ENCODE measurements at regions not wholly inside any gene's neighbourhood (a gene's known extent, or its start where the extent isn't known, plus 50 kb on each side); places are given as distances from the start of the nearest gene placed in this dataset.

DNA sequence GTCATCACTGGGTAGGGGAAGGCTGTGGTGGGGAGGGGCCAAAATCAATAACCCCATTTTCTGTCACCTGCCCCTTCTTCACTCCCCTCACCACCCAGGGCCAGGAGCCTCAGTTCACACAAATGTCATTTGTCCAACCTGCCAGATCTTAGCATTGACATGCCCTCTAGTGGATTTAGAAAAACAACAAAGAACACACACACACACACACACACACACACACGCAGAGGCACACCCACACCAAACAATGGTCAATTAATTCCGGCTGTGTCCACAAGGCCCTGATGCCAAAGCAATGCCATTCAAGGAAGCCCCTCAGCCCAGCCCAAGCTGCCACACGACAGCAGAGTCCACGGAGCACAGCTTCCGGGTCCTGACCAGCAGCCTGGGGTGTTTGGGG is 68.4 kb downstream of the NOG start:
- H3K4me1 ChIP-seq (ENCODE audit: control extremely low read depth in 1 of 4, control insufficient read depth in 4 of 4, insufficient read depth in 4 of 4, low read length in 3 of 4) = peaks cover 3 to 10% (median 6%) of the 10 kb centered on the region in 4 experiments
- peaks cover 0 to 3% (median 0%) of the 10 kb centered on the region in 5 experiments for H3K27me3 ChIP-seq (replicated peaks in 2 of 5; ENCODE audit: control insufficient read depth in 4 of 5, insufficient read depth in 5 of 5, low read length in 4 of 5)
- ChIA-PET POLR2A (no interaction called here), CTCF (interaction anchor here (1.0 to 1.2 kb wide), 4 partner anchors 8 to 110 kb away, joined by 3 read pairs; no protein-coding TSS in a partner anchor)
- DNase-seq = peak in 1 of 3 donors; percentile 25
- no peak overlapping the region for H3K4me3 ChIP-seq (ENCODE audit: control insufficient read depth in 1 of 7, extremely low read depth in 1 of 7, insufficient read depth in 4 of 7, low read depth in 2 of 7, low read length in 6 of 7)
- 100% methylated on average over 3 of the region's 5 CpGs for WGBS (ENCODE audit: insufficient coverage)
- H3K27ac ChIP-seq (ENCODE audit: insufficient read depth in 1 of 2, low read depth in 1 of 2, low read length in 2 of 2, poor library complexity in 1 of 2, severe bottlenecking in 2 of 2) = no peak overlapping the region
- no peaks in the 10 kb centered on the region for H3K36me3 ChIP-seq (ENCODE audit: control insufficient read depth in 4 of 4, insufficient read depth in 4 of 4, low read length in 3 of 4)
- no peaks in the 10 kb centered on the region for H3K9me3 ChIP-seq (ENCODE audit: control extremely low read depth in 1 of 5, control insufficient read depth in 4 of 5, insufficient read depth in 2 of 5, low read depth in 1 of 5, low read length in 4 of 5)

DNA sequence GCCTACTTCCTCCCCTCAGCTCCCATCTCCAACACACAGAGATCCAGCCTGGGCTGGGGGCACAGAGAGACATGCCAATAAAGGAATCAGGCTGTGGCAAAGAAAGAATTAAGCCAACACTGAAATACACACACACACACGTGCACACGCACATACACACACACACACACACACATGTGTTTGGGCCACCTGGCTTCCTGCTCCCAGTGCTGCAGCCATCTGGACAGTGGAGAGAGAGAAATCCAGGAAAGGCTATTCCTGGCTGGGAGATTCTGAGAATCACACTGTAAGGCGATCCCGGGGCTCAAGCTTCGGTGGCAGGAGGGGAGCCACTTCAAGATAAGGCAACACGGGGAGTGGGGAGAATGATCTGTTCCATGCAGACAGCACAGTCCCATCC is 72.4 kb downstream of the NOG start:
- DNase-seq = no peak
- Histone ChIP-seq H3K4me3 (ENCODE audit: control insufficient read depth in 1 of 7, extremely low read depth in 1 of 7, insufficient read depth in 4 of 7, low read depth in 2 of 7, low read length in 6 of 7) (no peak overlapping the region), H3K36me3 (ENCODE audit: control insufficient read depth in 4 of 4, insufficient read depth in 4 of 4, low read length in 3 of 4) (no peaks in the 10 kb centered on the region), H3K9me3 (ENCODE audit: control extremely low read depth in 1 of 5, control insufficient read depth in 4 of 5, insufficient read depth in 2 of 5, low read depth in 1 of 5, low read length in 4 of 5) (peaks cover 0 to 4% (median 0%) of the 10 kb centered on the region in 5 experiments), H3K27ac (ENCODE audit: insufficient read depth in 1 of 2, low read depth in 1 of 2, low read length in 2 of 2, poor library complexity in 1 of 2, severe bottlenecking in 2 of 2) (no peak overlapping the region), H3K27me3 (replicated peaks in 2 of 5; ENCODE audit: control insufficient read depth in 4 of 5, insufficient read depth in 5 of 5, low read length in 4 of 5) (peaks cover 0 to 3% (median 0%) of the 10 kb centered on the region in 5 experiments), H3K4me1 (ENCODE audit: control extremely low read depth in 1 of 4, control insufficient read depth in 4 of 4, insufficient read depth in 4 of 4, low read length in 3 of 4) (no peaks in the 10 kb centered on the region)
- ChIA-PET POLR2A (no interaction called here), CTCF (interaction anchor here (0.8 to 1.0 kb wide), 2 partner anchors 9 to 11 kb away, joined by 3 read pairs; no protein-coding TSS in a partner anchor)
- WGBS (ENCODE audit: insufficient coverage) = 50% methylated on average over 2 of the region's 6 CpGs

DNA sequence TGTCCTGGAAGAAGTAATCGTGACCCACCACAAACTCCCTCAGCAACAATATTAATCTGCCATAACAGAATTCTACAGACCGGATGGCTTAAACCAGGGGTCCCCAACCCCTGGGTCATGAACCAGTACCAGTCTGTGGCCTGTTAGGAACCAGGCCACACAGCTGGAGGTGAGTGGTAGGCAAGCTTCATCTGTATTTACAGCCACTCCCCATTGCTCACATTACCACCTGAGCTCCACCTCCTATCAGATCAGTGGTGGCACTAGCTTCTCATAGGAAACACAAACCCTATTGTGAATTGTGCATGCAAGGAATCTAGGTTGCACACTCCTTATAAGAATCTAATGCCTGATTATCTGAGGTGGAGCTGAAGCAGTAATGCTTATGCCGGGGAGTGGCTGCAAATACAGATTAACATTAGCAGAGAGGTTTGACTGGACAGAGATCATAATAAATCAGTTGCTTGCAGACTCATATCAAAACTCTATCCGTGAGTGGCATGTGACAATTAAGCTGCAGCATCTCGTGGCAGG is 74.5 kb downstream of the NOG start:
- Histone ChIP-seq H3K4me1 (ENCODE audit: control extremely low read depth in 1 of 4, control insufficient read depth in 4 of 4, insufficient read depth in 4 of 4, low read length in 3 of 4) (no peaks in the 10 kb centered on the region), H3K4me3 (ENCODE audit: control insufficient read depth in 1 of 7, extremely low read depth in 1 of 7, insufficient read depth in 4 of 7, low read depth in 2 of 7, low read length in 6 of 7) (no peak overlapping the region)
- POLR2A ChIA-PET = no interaction called here

DNA sequence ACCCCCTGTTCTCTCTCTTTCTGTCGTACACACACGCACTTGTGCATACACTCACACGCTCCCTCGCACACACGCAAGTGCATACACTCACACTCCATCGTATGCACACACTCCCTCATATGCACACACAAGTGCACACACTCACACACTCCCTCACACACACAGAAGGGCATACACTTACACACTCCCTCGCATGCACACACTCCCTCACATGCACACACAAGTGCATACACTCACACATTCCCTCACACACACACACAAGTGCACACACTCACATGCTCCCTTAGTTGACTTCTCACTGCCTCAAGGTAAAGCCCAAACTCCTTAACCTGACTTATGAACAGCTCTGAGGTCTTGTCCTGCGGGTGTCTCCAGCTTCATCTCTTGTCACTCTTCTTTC is 78.7 kb downstream of the NOG start:
- H3K4me3 ChIP-seq (ENCODE audit: control insufficient read depth in 1 of 7, extremely low read depth in 1 of 7, insufficient read depth in 4 of 7, low read depth in 2 of 7, low read length in 6 of 7) = no peak overlapping the region
- H3K4me1 ChIP-seq (ENCODE audit: control extremely low read depth in 1 of 4, control insufficient read depth in 4 of 4, insufficient read depth in 4 of 4, low read length in 3 of 4) = peaks cover 13 to 20% (median 18%) of the 10 kb centered on the region in 4 experiments
- H3K27ac ChIP-seq (ENCODE audit: insufficient read depth in 1 of 2, low read depth in 1 of 2, low read length in 2 of 2, poor library complexity in 1 of 2, severe bottlenecking in 2 of 2) = no peak overlapping the region
- ChIA-PET POLR2A (interaction anchor here (0.6 kb wide), 1 partner anchor 18 kb away, joined by 3 read pairs; no protein-coding TSS in a partner anchor), CTCF (interaction anchor here (1.1 kb wide), 1 partner anchor 16 kb away, joined by 3 read pairs; no protein-coding TSS in a partner anchor)
- peaks cover 0 to 8% (median 0%) of the 10 kb centered on the region in 5 experiments for H3K9me3 ChIP-seq (ENCODE audit: control extremely low read depth in 1 of 5, control insufficient read depth in 4 of 5, insufficient read depth in 2 of 5, low read depth in 1 of 5, low read length in 4 of 5)
- 94% methylated on average over 8 of the region's 8 CpGs for WGBS (ENCODE audit: insufficient coverage)
- peaks cover 0 to 3% (median 0%) of the 10 kb centered on the region in 5 experiments for H3K27me3 ChIP-seq (replicated peaks in 2 of 5; ENCODE audit: control insufficient read depth in 4 of 5, insufficient read depth in 5 of 5, low read length in 4 of 5)
- no peak for DNase-seq
- H3K36me3 ChIP-seq (ENCODE audit: control insufficient read depth in 4 of 4, insufficient read depth in 4 of 4, low read length in 3 of 4) = no peaks in the 10 kb centered on the region

More for the DNA sequence above, 74.5 kb downstream of the NOG start:
- no peak overlapping the region for H3K27ac ChIP-seq (ENCODE audit: insufficient read depth in 1 of 2, low read depth in 1 of 2, low read length in 2 of 2, poor library complexity in 1 of 2, severe bottlenecking in 2 of 2)
- peaks cover 0 to 8% (median 0%) of the 10 kb centered on the region in 5 experiments for H3K9me3 ChIP-seq (ENCODE audit: control extremely low read depth in 1 of 5, control insufficient read depth in 4 of 5, insufficient read depth in 2 of 5, low read depth in 1 of 5, low read length in 4 of 5)
- WGBS (ENCODE audit: insufficient coverage) = 100% methylated on average over 1 of the region's 5 CpGs
- CTCF ChIA-PET = interaction anchor here (0.7 to 2.0 kb wide), 6 partner anchors 9 to 76 kb away, joined by 3 to 7 read pairs (median 4); no protein-coding TSS in a partner anchor
- DNase-seq = no peak
- H3K36me3 ChIP-seq (ENCODE audit: control insufficient read depth in 4 of 4, insufficient read depth in 4 of 4, low read length in 3 of 4) = no peaks in the 10 kb centered on the region
- H3K27me3 ChIP-seq (replicated peaks in 2 of 5; ENCODE audit: control insufficient read depth in 4 of 5, insufficient read depth in 5 of 5, low read length in 4 of 5) = peaks cover 0 to 6% (median 0%) of the 10 kb centered on the region in 5 experiments

DNA sequence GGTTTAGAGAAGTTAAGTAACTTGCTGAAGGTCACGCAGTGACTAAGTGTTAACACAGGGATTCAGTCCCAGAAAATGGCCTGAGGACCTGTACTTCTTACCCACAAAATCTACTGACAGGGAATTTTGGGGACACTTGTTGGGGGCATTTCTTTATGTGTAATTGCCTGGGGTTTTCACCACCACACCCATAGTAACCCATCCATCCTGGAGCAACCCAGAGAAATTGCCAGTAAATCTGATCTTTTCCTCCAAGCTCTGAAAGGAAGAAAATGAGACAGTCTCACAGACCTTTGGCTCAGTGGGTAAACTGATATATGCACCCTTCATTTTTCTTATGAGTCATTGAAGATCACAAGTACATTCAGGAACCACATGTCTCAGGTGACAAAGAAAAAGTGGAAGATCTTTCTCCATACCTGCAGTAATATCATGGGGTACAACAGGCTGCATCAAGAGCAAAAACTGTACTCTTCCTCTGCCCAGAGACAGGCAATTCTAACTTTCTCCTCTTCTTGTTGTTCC is 81.0 kb downstream of the NOG start:
- ChIA-PET POLR2A (no interaction called here), CTCF (interaction anchor here (0.8 to 2.3 kb wide), 5 partner anchors 8 to 63 kb away, joined by 3 to 7 read pairs (median 5); no protein-coding TSS in a partner anchor)
- H3K9me3 ChIP-seq (ENCODE audit: control extremely low read depth in 1 of 5, control insufficient read depth in 4 of 5, insufficient read depth in 2 of 5, low read depth in 1 of 5, low read length in 4 of 5) = peaks cover 0 to 4% (median 0%) of the 10 kb centered on the region in 5 experiments
- H3K27me3 ChIP-seq (replicated peaks in 2 of 5; ENCODE audit: control insufficient read depth in 4 of 5, insufficient read depth in 5 of 5, low read length in 4 of 5) = peaks cover 0 to 13% (median 5%) of the 10 kb centered on the region in 5 experiments
- WGBS (ENCODE audit: insufficient coverage) = 71% methylated on average over 1 of the region's 1 CpG
- no peak overlapping the region for H3K27ac ChIP-seq (ENCODE audit: insufficient read depth in 1 of 2, low read depth in 1 of 2, low read length in 2 of 2, poor library complexity in 1 of 2, severe bottlenecking in 2 of 2)
- peaks cover 19 to 39% (median 32%) of the 10 kb centered on the region in 4 experiments for H3K4me1 ChIP-seq (ENCODE audit: control extremely low read depth in 1 of 4, control insufficient read depth in 4 of 4, insufficient read depth in 4 of 4, low read length in 3 of 4)
- no peaks in the 10 kb centered on the region for H3K36me3 ChIP-seq (ENCODE audit: control insufficient read depth in 4 of 4, insufficient read depth in 4 of 4, low read length in 3 of 4)
- no peak for DNase-seq
- H3K4me3 ChIP-seq (ENCODE audit: control insufficient read depth in 1 of 7, extremely low read depth in 1 of 7, insufficient read depth in 4 of 7, low read depth in 2 of 7, low read length in 6 of 7) = no peak overlapping the region

DNA sequence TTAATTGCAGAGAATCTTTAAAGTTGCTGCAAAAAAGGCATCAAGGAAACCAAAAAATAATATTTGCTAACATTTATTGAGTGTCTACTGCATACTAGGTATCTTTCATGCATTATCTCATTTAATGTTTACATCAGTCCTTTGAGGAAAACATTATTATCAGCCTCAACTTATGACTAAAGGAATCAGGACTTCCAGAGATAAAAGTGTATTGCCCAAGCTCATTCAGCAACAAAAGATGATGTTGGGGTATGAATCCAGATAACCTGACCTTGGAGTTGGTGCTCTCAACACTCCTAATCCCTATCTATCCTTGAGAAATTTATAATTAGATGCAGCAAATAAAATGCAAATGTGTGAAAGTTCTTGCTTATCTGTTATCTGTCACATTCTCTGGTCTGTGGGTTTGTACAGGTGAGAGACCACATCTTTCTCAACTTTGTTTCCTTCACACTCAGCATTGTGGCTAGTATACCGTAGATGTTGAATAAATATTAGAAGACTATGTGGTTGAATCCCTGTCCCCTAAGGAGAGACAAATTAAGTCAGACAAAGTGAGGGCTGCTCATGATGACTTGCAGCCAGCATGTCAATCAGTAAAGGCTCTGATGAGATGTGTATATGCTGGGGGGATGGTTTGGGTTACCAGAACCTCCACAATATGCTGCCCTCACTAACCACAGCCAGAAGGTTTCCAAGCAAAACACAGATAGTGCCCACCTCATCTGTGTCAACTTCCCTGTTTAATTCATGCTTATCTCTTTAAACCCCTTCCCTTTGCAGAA is 82.6 kb downstream of the NOG start:
- peak overlapping the region in 1 of 7 experiments; percentile 4 for H3K4me3 ChIP-seq (ENCODE audit: control insufficient read depth in 1 of 7, extremely low read depth in 1 of 7, insufficient read depth in 4 of 7, low read depth in 2 of 7, low read length in 6 of 7)
- POLR2A ChIA-PET = interaction anchor here (0.7 to 1.3 kb wide), 2 partner anchors 21 to 73 kb away, joined by 3 read pairs; no protein-coding TSS in a partner anchor
- CTCF ChIA-PET = interaction anchor here (1.1 to 2.6 kb wide), 8 partner anchors 8 to 108 kb away, joined by 3 to 16 read pairs (median 7); partner anchors contain the start of gene NOG
- H3K27me3 ChIP-seq (replicated peaks in 2 of 5; ENCODE audit: control insufficient read depth in 4 of 5, insufficient read depth in 5 of 5, low read length in 4 of 5) = peaks cover 0 to 13% (median 5%) of the 10 kb centered on the region in 5 experiments
- peaks cover 0 to 4% (median 0%) of the 10 kb centered on the region in 5 experiments for H3K9me3 ChIP-seq (ENCODE audit: control extremely low read depth in 1 of 5, control insufficient read depth in 4 of 5, insufficient read depth in 2 of 5, low read depth in 1 of 5, low read length in 4 of 5)
- no CpG with 5 or more reads among the region's 1 CpG for WGBS (ENCODE audit: insufficient coverage)
- peak; percentile 65 to 96 (median 95) for DNase-seq
- peaks cover 24 to 52% (median 43%) of the 10 kb centered on the region in 4 experiments for H3K4me1 ChIP-seq (ENCODE audit: control extremely low read depth in 1 of 4, control insufficient read depth in 4 of 4, insufficient read depth in 4 of 4, low read length in 3 of 4)
- no peak overlapping the region for H3K27ac ChIP-seq (ENCODE audit: insufficient read depth in 1 of 2, low read depth in 1 of 2, low read length in 2 of 2, poor library complexity in 1 of 2, severe bottlenecking in 2 of 2)
- no peaks in the 10 kb centered on the region for H3K36me3 ChIP-seq (ENCODE audit: control insufficient read depth in 4 of 4, insufficient read depth in 4 of 4, low read length in 3 of 4)
